ENCODE measurements at regions not wholly inside any gene's neighbourhood (a gene's known extent, or its start where the extent isn't known, plus 50 kb on each side); places are given as distances from the start of the nearest gene placed in this dataset.

- no peak overlapping the region for H3K4ac ChIP-seq (ENCODE audit: low read depth in 1 of 2, low read length in 2 of 2)
- no peak overlapping the region for H3K4me2 ChIP-seq (ENCODE audit: low read length, poor library complexity, severe bottlenecking)
- 17% methylated on average over 3 of the region's 3 CpGs for WGBS
- H3K9me3 ChIP-seq (ENCODE audit: control insufficient read depth, low read length), result no peaks in the 10 kb centered on the region
- H2BK12ac ChIP-seq (ENCODE audit: low read length in 2 of 2), result no peak overlapping the region
- no peak for DNase-seq
- peak overlapping the region; percentile 62 for H3K27ac ChIP-seq (ENCODE audit: low read length, poor library complexity, severe bottlenecking)
- H3K14ac ChIP-seq (ENCODE audit: low read length in 2 of 2), result no peak overlapping the region
- H3K36me3 ChIP-seq (ENCODE audit: control insufficient read depth in 1 of 2, insufficient read depth in 2 of 2, low read depth in 1 of 2, low read length in 2 of 2), result no peaks in the 10 kb centered on the region
- H3K9ac ChIP-seq (ENCODE audit: low read length), result no peak overlapping the region
- no peak overlapping the region for H4K8ac ChIP-seq (ENCODE audit: low read length)
- no peak overlapping the region for H4K91ac ChIP-seq (ENCODE audit: low read length)
- H2BK5ac ChIP-seq (ENCODE audit: low read depth, low read length, poor library complexity, severe bottlenecking), result no peak overlapping the region
- no peaks in the 10 kb centered on the region for H3K79me1 ChIP-seq (replicated peaks; ENCODE audit: low read length, poor library complexity, severe bottlenecking)
- no peak overlapping the region for H2BK120ac ChIP-seq (ENCODE audit: low read depth, low read length)
- H3K27me3 ChIP-seq (ENCODE audit: control insufficient read depth in 1 of 2, insufficient read depth in 1 of 2, low read length in 2 of 2), result no peaks in the 10 kb centered on the region
- H2AFZ ChIP-seq (ENCODE audit: low read depth, low read length), result no peak overlapping the region
- no peak overlapping the region for H3K23ac ChIP-seq (ENCODE audit: low read length in 2 of 2)
- no peak overlapping the region for H2BK15ac ChIP-seq (ENCODE audit: low read depth, poor library complexity, severe bottlenecking)
- no peak overlapping the region for H3K4me3 ChIP-seq (ENCODE audit: insufficient read depth in 1 of 2, low read depth in 1 of 2, low read length in 2 of 2)
- no peak overlapping the region for H3K18ac ChIP-seq (ENCODE audit: low read depth in 1 of 2, low read length in 2 of 2)
- no peak overlapping the region for H2AK5ac ChIP-seq (ENCODE audit: low read length, severe bottlenecking)
- H3K4me1 ChIP-seq (ENCODE audit: control insufficient read depth, insufficient read depth, low read depth, low read length), result no peaks in the 10 kb centered on the region
Observed at GRCh38 chr3:192060160-192060781, 599.3 kb downstream of the PYDC2 start.

- H3K14ac ChIP-seq (ENCODE audit: low read length in 2 of 2), result no peak overlapping the region
- WGBS, result 100% methylated on average over 2 of the region's 2 CpGs
- H2BK12ac ChIP-seq (ENCODE audit: low read length in 2 of 2), result no peak overlapping the region
- H2BK5ac ChIP-seq (ENCODE audit: low read depth, low read length, poor library complexity, severe bottlenecking), result no peak overlapping the region
- H3K23ac ChIP-seq (ENCODE audit: low read length in 2 of 2), result no peak overlapping the region
- H3K4me1 ChIP-seq (ENCODE audit: control insufficient read depth, insufficient read depth, low read depth, low read length), result no peaks in the 10 kb centered on the region
- no peak overlapping the region for H3K4ac ChIP-seq (ENCODE audit: low read depth in 1 of 2, low read length in 2 of 2)
- H2BK15ac ChIP-seq (ENCODE audit: low read depth, poor library complexity, severe bottlenecking), result no peak overlapping the region
- H3K4me3 ChIP-seq (ENCODE audit: insufficient read depth in 1 of 2, low read depth in 1 of 2, low read length in 2 of 2), result no peak overlapping the region
- no peaks in the 10 kb centered on the region for H3K9me3 ChIP-seq (ENCODE audit: control insufficient read depth, low read length)
- no peak overlapping the region for H3K4me2 ChIP-seq (ENCODE audit: low read length, poor library complexity, severe bottlenecking)
- no peaks in the 10 kb centered on the region for H3K79me1 ChIP-seq (replicated peaks; ENCODE audit: low read length, poor library complexity, severe bottlenecking)
- H2AK5ac ChIP-seq (ENCODE audit: low read length, severe bottlenecking), result peak overlapping the region; percentile 91
- no peak overlapping the region for H3K18ac ChIP-seq (ENCODE audit: low read depth in 1 of 2, low read length in 2 of 2)
- no peak overlapping the region for H2AFZ ChIP-seq (ENCODE audit: low read depth, low read length)
- H4K8ac ChIP-seq (ENCODE audit: low read length), result no peak overlapping the region
- H4K91ac ChIP-seq (ENCODE audit: low read length), result no peak overlapping the region
- no peak overlapping the region for H2BK120ac ChIP-seq (ENCODE audit: low read depth, low read length)
- H3K9ac ChIP-seq (ENCODE audit: low read length), result no peak overlapping the region
- H3K27me3 ChIP-seq (ENCODE audit: control insufficient read depth in 1 of 2, insufficient read depth in 1 of 2, low read length in 2 of 2), result no peaks in the 10 kb centered on the region
- no peak overlapping the region for H3K27ac ChIP-seq (ENCODE audit: low read length, poor library complexity, severe bottlenecking)
- DNase-seq, result no peak
- no peaks in the 10 kb centered on the region for H3K36me3 ChIP-seq (ENCODE audit: control insufficient read depth in 1 of 2, insufficient read depth in 2 of 2, low read depth in 1 of 2, low read length in 2 of 2)
Observed at GRCh38 chr3:192061426-192061825, 600.5 kb downstream of the PYDC2 start.

- Histone ChIP-seq H3K9ac (ENCODE audit: low read length) (no peak overlapping the region), H4K8ac (ENCODE audit: low read length) (no peak overlapping the region), H3K14ac (ENCODE audit: low read length in 2 of 2) (no peak overlapping the region), H4K91ac (ENCODE audit: low read length) (no peak overlapping the region), H2BK15ac (ENCODE audit: low read depth, poor library complexity, severe bottlenecking) (no peak overlapping the region), H2BK120ac (ENCODE audit: low read depth, low read length) (no peak overlapping the region), H3K18ac (ENCODE audit: low read depth in 1 of 2, low read length in 2 of 2) (no peak overlapping the region), H3K79me1 (replicated peaks; ENCODE audit: low read length, poor library complexity, severe bottlenecking) (no peaks in the 10 kb centered on the region), H3K4ac (ENCODE audit: low read depth in 1 of 2, low read length in 2 of 2) (no peak overlapping the region), H3K4me1 (ENCODE audit: control insufficient read depth, insufficient read depth, low read depth, low read length) (no peaks in the 10 kb centered on the region), H3K4me2 (ENCODE audit: low read length, poor library complexity, severe bottlenecking) (no peak overlapping the region), H3K9me3 (ENCODE audit: control insufficient read depth, low read length) (no peaks in the 10 kb centered on the region), H3K36me3 (ENCODE audit: control insufficient read depth in 1 of 2, insufficient read depth in 2 of 2, low read depth in 1 of 2, low read length in 2 of 2) (no peaks in the 10 kb centered on the region), H3K27me3 (ENCODE audit: control insufficient read depth in 1 of 2, insufficient read depth in 1 of 2, low read length in 2 of 2) (no peaks in the 10 kb centered on the region), H3K4me3 (ENCODE audit: insufficient read depth in 1 of 2, low read depth in 1 of 2, low read length in 2 of 2) (no peak overlapping the region), H2AK5ac (ENCODE audit: low read length, severe bottlenecking) (no peak overlapping the region), H2AFZ (ENCODE audit: low read depth, low read length) (no peak overlapping the region), H2BK12ac (ENCODE audit: low read length in 2 of 2) (no peak overlapping the region), H3K27ac (ENCODE audit: low read length, poor library complexity, severe bottlenecking) (no peak overlapping the region), H3K23ac (ENCODE audit: low read length in 2 of 2) (no peak overlapping the region), H2BK5ac (ENCODE audit: low read depth, low read length, poor library complexity, severe bottlenecking) (no peak overlapping the region)
- WGBS, result 64% methylated on average over 3 of the region's 3 CpGs
- no peak for DNase-seq
Observed at GRCh38 chr3:192062186-192062585, 601.2 kb downstream of the PYDC2 start.

GRCh38 chr3:192063570-192063969 is 602.6 kb downstream of the PYDC2 start:
- Histone ChIP-seq H3K9me3 (ENCODE audit: control insufficient read depth, low read length) (no peaks in the 10 kb centered on the region), H2AFZ (ENCODE audit: low read depth, low read length) (no peak overlapping the region), H3K79me1 (replicated peaks; ENCODE audit: low read length, poor library complexity, severe bottlenecking) (no peaks in the 10 kb centered on the region), H2BK15ac (ENCODE audit: low read depth, poor library complexity, severe bottlenecking) (no peak overlapping the region), H3K36me3 (ENCODE audit: control insufficient read depth in 1 of 2, insufficient read depth in 2 of 2, low read depth in 1 of 2, low read length in 2 of 2) (no peaks in the 10 kb centered on the region), H3K27me3 (ENCODE audit: control insufficient read depth in 1 of 2, insufficient read depth in 1 of 2, low read length in 2 of 2) (no peaks in the 10 kb centered on the region), H4K91ac (ENCODE audit: low read length) (no peak overlapping the region), H2AK5ac (ENCODE audit: low read length, severe bottlenecking) (peak overlapping the region; percentile 44), H3K4me1 (ENCODE audit: control insufficient read depth, insufficient read depth, low read depth, low read length) (no peaks in the 10 kb centered on the region), H3K4ac (ENCODE audit: low read depth in 1 of 2, low read length in 2 of 2) (no peak overlapping the region), H3K18ac (ENCODE audit: low read depth in 1 of 2, low read length in 2 of 2) (no peak overlapping the region), H2BK120ac (ENCODE audit: low read depth, low read length) (no peak overlapping the region), H3K14ac (ENCODE audit: low read length in 2 of 2) (no peak overlapping the region), H3K4me3 (ENCODE audit: insufficient read depth in 1 of 2, low read depth in 1 of 2, low read length in 2 of 2) (no peak overlapping the region), H3K9ac (ENCODE audit: low read length) (no peak overlapping the region), H3K4me2 (ENCODE audit: low read length, poor library complexity, severe bottlenecking) (no peak overlapping the region), H4K8ac (ENCODE audit: low read length) (no peak overlapping the region), H3K23ac (ENCODE audit: low read length in 2 of 2) (no peak overlapping the region), H3K27ac (ENCODE audit: low read length, poor library complexity, severe bottlenecking) (no peak overlapping the region), H2BK5ac (ENCODE audit: low read depth, low read length, poor library complexity, severe bottlenecking) (no peak overlapping the region), H2BK12ac (ENCODE audit: low read length in 2 of 2) (no peak overlapping the region)
- peak; percentile 8 for DNase-seq
- WGBS, result 47% methylated on average over 14 of the region's 16 CpGs

Measured in mesenchymal stem cell (in vitro differentiated cells and primary cell).